ENCODE measurements at regions not wholly inside any gene's neighbourhood (a gene's known extent, or its start where the extent isn't known, plus 50 kb on each side); places are given as distances from the start of the nearest gene placed in this dataset.

DNA sequence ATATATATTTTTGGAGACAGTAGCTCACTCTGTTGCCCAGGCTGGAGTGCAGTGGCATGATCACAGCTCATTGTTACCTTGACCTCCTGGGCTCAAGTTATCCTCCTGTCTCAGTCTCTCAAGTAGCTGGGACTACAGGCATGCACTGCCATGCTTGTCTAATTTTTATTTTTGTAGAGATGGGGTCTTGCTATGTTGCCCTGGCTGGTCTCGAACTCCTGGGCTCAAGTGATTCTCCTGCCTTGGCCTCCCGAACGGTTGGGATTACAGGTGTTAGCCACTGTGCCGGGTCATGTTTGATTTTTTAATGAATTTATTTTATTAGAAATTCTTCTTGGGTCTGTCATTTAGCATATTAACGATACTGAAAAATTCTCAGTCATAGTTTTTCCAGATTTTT lies 70.5 kb downstream of the TMEM270 start:
- H2AFZ ChIP-seq (ENCODE audit: low read depth, low read length), result no peak overlapping the region
- intact Hi-C loops (cut with micrococcal nuclease) (no loop called here), in situ Hi-C loops (cut with MboI) (no loop called here)
- no peak for FAIRE-seq
- no peak overlapping the region for H3K9ac ChIP-seq (ENCODE audit: insufficient read depth in 1 of 2, low read depth in 2 of 2, low read length in 2 of 2)
- BruUV-seq (replicated peaks), result no TSS peak
- ChIA-PET CTCF (ENCODE audit: low intra/inter-chr PET ratio) (no interaction called here), POLR2A (no interaction called here)
- H3K9me3 ChIP-seq (replicated peaks; ENCODE audit: control insufficient read depth, insufficient read depth, low read depth, low read length), result no peaks in the 10 kb centered on the region
- no peaks in the 10 kb centered on the region for H3K4me1 ChIP-seq (replicated peaks in 1 of 2; ENCODE audit: control insufficient read depth in 2 of 2, insufficient read depth in 2 of 2, low read length in 2 of 2)
- H3K27ac ChIP-seq (ENCODE audit: extremely low read depth, low read depth, low read length), result no peak overlapping the region
- no peaks in the 10 kb centered on the region for H3K79me2 ChIP-seq (ENCODE audit: control insufficient read depth, insufficient read depth, low read length)
- no peaks in the 10 kb centered on the region for H3K36me3 ChIP-seq (ENCODE audit: control insufficient read depth, insufficient read depth, low read length)
- ATAC-seq, result no peak
- TF ChIP-seq ZNF121 (CRISPR knock-in tag; conservative IDR thresholded peaks at IDR 0.05) (peak; percentile 54; the same call in 1 of the 2 replicates), SIRT6 (IDR thresholded peaks at IDR 0.05; ENCODE audit: low read depth, low read length) (no peak)
- H3K4me3 ChIP-seq, result no peak overlapping the region
- H3K4me2 ChIP-seq (ENCODE audit: insufficient read depth, low read length), result no peak overlapping the region
- DNase-seq (ENCODE audit: extremely low read depth in 1 of 4, low spot score in 3 of 4), result no peak
- H4K20me1 ChIP-seq (replicated peaks; ENCODE audit: control insufficient read depth, insufficient read depth, low read length), result no peaks in the 10 kb centered on the region
- H3K9me1 ChIP-seq (ENCODE audit: control insufficient read depth, insufficient read depth, low read length), result no peaks in the 10 kb centered on the region
- 2% methylated on average over 5 of the region's 5 CpGs for WGBS (ENCODE audit: insufficient coverage, low coverage, missing lambda C conversion rate)
- H3K27me3 ChIP-seq (ENCODE audit: control insufficient read depth in 2 of 2, insufficient read depth in 2 of 2, low read length in 2 of 2), result peaks cover 11 to 27% of the 10 kb centered on the region in 2 experiments; a peak in 2 of 5 replicates

DNA sequence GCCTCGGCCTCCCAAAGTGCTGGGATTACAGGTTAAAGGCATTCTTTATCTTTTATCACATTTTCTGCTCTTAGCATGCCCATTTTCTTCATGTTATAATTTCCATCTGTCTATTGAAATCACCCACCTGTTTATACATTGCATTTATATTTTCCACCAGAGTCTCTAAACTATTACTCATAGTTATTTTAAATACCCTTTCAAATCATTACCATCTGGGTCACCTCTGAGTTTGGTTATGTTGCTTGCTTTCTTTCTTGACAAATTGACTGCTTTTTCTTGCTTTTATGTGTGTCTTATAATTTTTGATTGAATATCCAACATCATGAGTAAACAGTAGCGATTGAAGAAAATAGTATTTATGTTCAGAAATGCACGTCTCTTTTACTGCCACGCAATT lies 71.4 kb downstream of the TMEM270 start:
- FAIRE-seq, result no peak
- POLR2A ChIA-PET, result no interaction called here
- Histone ChIP-seq H3K79me2 (ENCODE audit: control insufficient read depth, insufficient read depth, low read length) (no peaks in the 10 kb centered on the region), H3K9ac (ENCODE audit: insufficient read depth in 1 of 2, low read depth in 2 of 2, low read length in 2 of 2) (no peak overlapping the region), H3K27me3 (ENCODE audit: control insufficient read depth in 2 of 2, insufficient read depth in 2 of 2, low read length in 2 of 2) (peaks cover 9 to 25% of the 10 kb centered on the region in 2 experiments; a peak in 2 of 5 replicates), H2AFZ (ENCODE audit: low read depth, low read length) (no peak overlapping the region), H4K20me1 (replicated peaks; ENCODE audit: control insufficient read depth, insufficient read depth, low read length) (no peaks in the 10 kb centered on the region), H3K4me2 (ENCODE audit: insufficient read depth, low read length) (no peak overlapping the region), H3K27ac (ENCODE audit: extremely low read depth, low read depth, low read length) (no peak overlapping the region), H3K4me1 (replicated peaks in 1 of 2; ENCODE audit: control insufficient read depth in 2 of 2, insufficient read depth in 2 of 2, low read length in 2 of 2) (no peaks in the 10 kb centered on the region), H3K4me3 (no peak overlapping the region), H3K9me1 (ENCODE audit: control insufficient read depth, insufficient read depth, low read length) (no peaks in the 10 kb centered on the region), H3K9me3 (replicated peaks; ENCODE audit: control insufficient read depth, insufficient read depth, low read depth, low read length) (no peaks in the 10 kb centered on the region), H3K36me3 (ENCODE audit: control insufficient read depth, insufficient read depth, low read length) (no peaks in the 10 kb centered on the region)
- 1% methylated on average over 4 of the region's 4 CpGs for WGBS (ENCODE audit: insufficient coverage, low coverage, missing lambda C conversion rate)
- intact Hi-C loops (cut with micrococcal nuclease) (no loop called here), in situ Hi-C loops (cut with MboI) (no loop called here)
- no peak for DNase-seq (ENCODE audit: extremely low read depth in 1 of 4, low spot score in 3 of 4)
- BruUV-seq (replicated peaks), result no TSS peak
- CTCF ChIA-PET (ENCODE audit: low intra/inter-chr PET ratio), result no interaction called here
- ATAC-seq, result no peak
- TF ChIP-seq, protein P1, sequence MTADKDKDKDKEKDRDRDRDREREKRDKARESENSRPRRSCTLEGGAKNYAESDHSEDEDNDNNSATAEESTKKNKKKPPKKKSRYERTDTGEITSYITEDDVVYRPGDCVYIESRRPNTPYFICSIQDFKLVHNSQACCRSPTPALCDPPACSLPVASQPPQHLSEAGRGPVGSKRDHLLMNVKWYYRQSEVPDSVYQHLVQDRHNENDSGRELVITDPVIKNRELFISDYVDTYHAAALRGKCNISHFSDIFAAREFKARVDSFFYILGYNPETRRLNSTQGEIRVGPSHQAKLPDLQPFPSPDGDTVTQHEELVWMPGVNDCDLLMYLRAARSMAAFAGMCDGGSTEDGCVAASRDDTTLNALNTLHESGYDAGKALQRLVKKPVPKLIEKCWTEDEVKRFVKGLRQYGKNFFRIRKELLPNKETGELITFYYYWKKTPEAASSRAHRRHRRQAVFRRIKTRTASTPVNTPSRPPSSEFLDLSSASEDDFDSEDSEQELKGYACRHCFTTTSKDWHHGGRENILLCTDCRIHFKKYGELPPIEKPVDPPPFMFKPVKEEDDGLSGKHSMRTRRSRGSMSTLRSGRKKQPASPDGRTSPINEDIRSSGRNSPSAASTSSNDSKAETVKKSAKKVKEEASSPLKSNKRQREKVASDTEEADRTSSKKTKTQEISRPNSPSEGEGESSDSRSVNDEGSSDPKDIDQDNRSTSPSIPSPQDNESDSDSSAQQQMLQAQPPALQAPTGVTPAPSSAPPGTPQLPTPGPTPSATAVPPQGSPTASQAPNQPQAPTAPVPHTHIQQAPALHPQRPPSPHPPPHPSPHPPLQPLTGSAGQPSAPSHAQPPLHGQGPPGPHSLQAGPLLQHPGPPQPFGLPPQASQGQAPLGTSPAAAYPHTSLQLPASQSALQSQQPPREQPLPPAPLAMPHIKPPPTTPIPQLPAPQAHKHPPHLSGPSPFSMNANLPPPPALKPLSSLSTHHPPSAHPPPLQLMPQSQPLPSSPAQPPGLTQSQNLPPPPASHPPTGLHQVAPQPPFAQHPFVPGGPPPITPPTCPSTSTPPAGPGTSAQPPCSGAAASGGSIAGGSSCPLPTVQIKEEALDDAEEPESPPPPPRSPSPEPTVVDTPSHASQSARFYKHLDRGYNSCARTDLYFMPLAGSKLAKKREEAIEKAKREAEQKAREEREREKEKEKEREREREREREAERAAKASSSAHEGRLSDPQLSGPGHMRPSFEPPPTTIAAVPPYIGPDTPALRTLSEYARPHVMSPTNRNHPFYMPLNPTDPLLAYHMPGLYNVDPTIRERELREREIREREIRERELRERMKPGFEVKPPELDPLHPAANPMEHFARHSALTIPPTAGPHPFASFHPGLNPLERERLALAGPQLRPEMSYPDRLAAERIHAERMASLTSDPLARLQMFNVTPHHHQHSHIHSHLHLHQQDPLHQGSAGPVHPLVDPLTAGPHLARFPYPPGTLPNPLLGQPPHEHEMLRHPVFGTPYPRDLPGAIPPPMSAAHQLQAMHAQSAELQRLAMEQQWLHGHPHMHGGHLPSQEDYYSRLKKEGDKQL (CRISPR knock-in tag; IDR thresholded peaks at IDR 0.05; ENCODE audit: borderline replicate concordance), result no peak
- TF ChIP-seq, protein P2, sequence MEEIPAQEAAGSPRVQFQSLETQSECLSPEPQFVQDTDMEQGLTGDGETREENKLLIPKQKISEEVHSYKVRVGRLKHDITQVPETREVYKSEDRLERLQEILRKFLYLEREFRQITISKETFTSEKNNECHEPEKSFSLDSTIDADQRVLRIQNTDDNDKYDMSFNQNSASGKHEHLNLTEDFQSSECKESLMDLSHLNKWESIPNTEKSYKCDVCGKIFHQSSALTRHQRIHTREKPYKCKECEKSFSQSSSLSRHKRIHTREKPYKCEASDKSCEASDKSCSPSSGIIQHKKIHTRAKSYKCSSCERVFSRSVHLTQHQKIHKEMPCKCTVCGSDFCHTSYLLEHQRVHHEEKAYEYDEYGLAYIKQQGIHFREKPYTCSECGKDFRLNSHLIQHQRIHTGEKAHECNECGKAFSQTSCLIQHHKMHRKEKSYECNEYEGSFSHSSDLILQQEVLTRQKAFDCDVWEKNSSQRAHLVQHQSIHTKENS (CRISPR knock-in tag; IDR thresholded peaks at IDR 0.05), result no peak
- TF ChIP-seq, protein P3, sequence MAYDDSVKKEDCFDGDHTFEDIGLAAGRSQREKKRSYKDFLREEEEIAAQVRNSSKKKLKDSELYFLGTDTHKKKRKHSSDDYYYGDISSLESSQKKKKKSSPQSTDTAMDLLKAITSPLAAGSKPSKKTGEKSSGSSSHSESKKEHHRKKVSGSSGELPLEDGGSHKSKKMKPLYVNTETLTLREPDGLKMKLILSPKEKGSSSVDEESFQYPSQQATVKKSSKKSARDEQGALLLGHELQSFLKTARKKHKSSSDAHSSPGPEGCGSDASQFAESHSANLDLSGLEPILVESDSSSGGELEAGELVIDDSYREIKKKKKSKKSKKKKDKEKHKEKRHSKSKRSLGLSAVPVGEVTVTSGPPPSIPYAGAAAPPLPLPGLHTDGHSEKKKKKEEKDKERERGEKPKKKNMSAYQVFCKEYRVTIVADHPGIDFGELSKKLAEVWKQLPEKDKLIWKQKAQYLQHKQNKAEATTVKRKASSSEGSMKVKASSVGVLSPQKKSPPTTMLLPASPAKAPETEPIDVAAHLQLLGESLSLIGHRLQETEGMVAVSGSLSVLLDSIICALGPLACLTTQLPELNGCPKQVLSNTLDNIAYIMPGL (CRISPR knock-in tag; IDR thresholded peaks at IDR 0.05), result no peak
- TF ChIP-seq TGIF2 (CRISPR knock-in tag; IDR thresholded peaks at IDR 0.05) (no peak), CBX2 (IDR thresholded peaks at IDR 0.05; ENCODE audit: insufficient read depth, low read length, poor library complexity, severe bottlenecking) (no peak)
